HUES6 (cell line): ENCODE measurements at regions not wholly inside any gene's neighbourhood (a gene's known extent, or its start where the extent isn't known, plus 50 kb on each side); places are given as distances from the start of the nearest gene placed in this dataset.

Experiments
- H3K27ac ChIP-seq: 2 replicates; pipeline ENCODE4 v1.7.0; 2013; ENCODE audit warnings: low read depth, mild to moderate bottlenecking, low read length, inconsistent platforms
- H3K27me3 ChIP-seq: 2 replicates; pipeline ENCODE4 v1.6.1; 2013; ENCODE audit warnings: low read length; ENCODE audit not compliant: control insufficient read depth, insufficient read depth
- H3K36me3 ChIP-seq: 2 replicates; pipeline ENCODE4 v1.6.1; 2013; ENCODE audit warnings: low read length; ENCODE audit not compliant: control insufficient read depth, insufficient read depth
- H3K4me1 ChIP-seq: 2 replicates; pipeline ENCODE4 v1.6.1; 2013; ENCODE audit warnings: low read length; ENCODE audit not compliant: control insufficient read depth, insufficient read depth
- H3K4me3 ChIP-seq: 2 replicates; pipeline ENCODE4 v1.5.1; 2013; ENCODE audit warnings: low read depth, low read length
- H3K9ac ChIP-seq: one replicate; pipeline ENCODE4 v1.6.1; 2013; ENCODE audit warnings: mild to moderate bottlenecking, low read length
- H3K9me3 ChIP-seq: 2 replicates; pipeline ENCODE4 v1.6.1; 2013; ENCODE audit warnings: low read depth, low read length; ENCODE audit not compliant: control insufficient read depth, insufficient read depth

DNA sequence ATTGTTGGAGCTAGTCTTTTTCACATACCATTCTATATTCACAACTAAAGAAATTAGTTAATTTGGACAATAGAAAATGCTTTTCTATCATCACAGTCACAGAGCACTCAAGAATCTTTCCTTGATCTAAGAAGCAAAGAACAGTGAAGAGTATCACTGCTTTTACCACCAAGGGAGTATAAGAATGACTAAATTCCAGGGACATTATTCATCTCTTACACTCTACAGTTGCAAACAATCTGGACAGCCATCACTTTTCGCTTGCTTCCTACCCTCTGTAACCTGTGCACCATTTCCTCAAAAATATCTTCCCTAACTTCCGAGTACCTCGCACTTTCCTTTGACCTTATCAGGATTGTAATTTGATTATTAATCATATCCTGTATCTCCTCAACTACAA lies 359.5 kb upstream of the TMCO5A start:
- no peaks in the 10 kb centered on the region for H3K4me1 ChIP-seq
- H3K9ac ChIP-seq: no peak overlapping the region
- H3K27me3 ChIP-seq: no peaks in the 10 kb centered on the region
- no peak overlapping the region for H3K4me3 ChIP-seq
- H3K9me3 ChIP-seq: no peaks in the 10 kb centered on the region
- H3K27ac ChIP-seq: no peak overlapping the region
- no peaks in the 10 kb centered on the region for H3K36me3 ChIP-seq

DNA sequence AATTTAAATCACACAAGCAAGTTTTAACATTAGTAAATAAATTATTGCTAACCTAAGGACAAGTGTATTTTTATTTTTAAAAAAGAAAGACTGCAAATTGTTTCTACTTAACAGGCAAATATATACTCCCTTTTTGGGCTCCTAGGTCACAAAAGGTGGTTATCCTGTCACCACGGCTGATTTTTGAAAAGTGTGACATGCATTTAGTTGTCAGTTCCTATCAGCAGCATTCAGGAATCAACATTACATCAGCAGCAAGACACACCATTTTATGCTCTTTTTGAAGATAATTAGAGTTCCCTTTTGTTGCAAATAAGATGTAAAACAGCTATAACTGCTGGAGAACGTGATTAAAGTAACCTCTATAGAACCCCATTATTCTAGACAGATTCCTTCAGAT lies 357.5 kb upstream of the TMCO5A start:
- no peak overlapping the region for H3K4me3 ChIP-seq
- H3K27ac ChIP-seq: no peak overlapping the region
- H3K9me3 ChIP-seq: peaks cover 3% of the 10 kb centered on the region; the same call in 1 of the 2 replicates
- no peaks in the 10 kb centered on the region for H3K36me3 ChIP-seq
- H3K27me3 ChIP-seq: no peaks in the 10 kb centered on the region
- no peak overlapping the region for H3K9ac ChIP-seq
- no peaks in the 10 kb centered on the region for H3K4me1 ChIP-seq

DNA sequence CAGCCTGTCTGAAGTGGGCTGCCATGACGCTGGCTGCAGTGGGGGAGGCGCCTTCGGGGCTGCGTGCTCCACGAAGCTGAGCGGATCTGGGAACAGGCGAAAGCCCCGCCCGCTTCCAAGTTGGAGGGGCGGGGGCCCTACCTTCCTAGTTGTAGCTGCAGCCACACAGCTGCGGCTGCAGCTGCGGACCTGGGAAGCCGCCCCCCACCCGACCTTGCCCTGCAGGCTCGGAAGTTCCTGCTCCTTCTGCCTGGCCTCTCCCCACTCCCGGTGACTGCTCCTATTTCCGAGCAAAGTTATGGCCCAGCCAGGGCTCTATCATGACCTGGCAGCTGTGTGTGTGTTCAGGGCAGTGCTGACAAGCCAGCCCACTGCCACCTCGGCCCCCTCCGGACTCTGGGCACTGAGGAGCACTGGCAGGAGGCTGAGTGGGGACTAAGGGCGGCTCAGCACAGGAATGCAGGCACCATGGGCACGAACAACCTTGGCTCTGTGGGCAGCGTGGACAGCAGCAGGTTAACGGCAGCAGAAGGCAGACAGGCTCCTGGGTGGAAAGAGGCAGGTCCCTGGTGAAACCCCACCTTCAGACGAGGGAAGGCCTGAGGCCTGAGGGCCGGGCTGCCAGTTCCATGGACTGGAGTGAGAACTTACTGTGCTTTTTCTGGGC lies 352.4 kb upstream of the TMCO5A start:
- Histone ChIP-seq H3K9ac (no peak overlapping the region), H3K4me3 (no peak overlapping the region), H3K27ac (no peak overlapping the region), H3K9me3 (peaks cover 13% of the 10 kb centered on the region), H3K4me1 (no peaks in the 10 kb centered on the region), H3K36me3 (no peaks in the 10 kb centered on the region), H3K27me3 (no peaks in the 10 kb centered on the region)

DNA sequence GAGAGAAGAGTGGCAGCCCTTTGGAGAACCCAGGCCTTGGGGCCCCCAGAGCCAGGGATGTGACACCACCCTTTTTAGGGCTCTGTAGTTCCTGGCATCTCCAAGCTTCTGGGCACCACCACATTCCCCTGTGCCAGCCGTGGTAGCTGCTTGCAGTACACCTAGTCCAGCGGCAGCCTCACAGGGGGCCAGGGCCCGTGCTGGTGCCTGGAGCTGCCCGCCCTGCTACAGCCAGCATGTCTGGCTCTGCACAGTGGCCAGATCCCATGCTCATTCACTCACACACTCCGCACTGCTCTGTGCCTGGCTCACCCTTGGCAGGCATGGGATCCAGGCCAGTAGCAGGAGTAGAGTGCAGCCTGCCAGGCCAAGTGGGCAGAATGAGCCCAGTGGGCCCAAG lies 351.6 kb upstream of the TMCO5A start:
- H3K4me1 ChIP-seq: no peaks in the 10 kb centered on the region
- H3K4me3 ChIP-seq: no peak overlapping the region

DNA sequence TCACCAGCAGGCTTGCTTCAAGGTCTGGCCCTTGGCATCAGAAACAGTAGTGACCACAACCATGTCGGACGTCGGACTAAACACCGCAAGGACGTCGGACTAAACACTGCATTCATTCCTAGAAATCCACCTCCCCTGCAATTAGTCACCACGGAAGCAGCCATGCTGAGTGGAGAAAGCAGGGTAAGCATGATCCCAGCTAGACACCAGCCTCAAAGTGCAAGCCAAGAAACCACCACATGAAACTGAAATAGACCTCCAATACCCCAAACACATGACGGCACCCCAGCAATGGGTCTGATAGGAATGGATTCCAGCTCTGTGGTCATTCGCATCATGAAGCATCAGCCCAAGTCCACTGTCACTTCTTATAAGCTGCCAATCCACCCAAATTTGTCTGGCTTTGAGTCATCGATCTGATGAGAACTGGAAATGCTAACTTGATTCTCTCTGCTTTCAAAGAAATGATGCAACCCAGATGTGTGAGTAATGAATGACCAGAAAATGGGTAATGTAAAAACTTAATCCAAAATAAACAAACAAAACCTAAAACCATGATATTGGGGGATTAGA lies 348.3 kb upstream of the TMCO5A start:
- H3K36me3 ChIP-seq: no peaks in the 10 kb centered on the region

More for the DNA sequence above, 351.6 kb upstream of the TMCO5A start:
- Histone ChIP-seq H3K9me3 (peaks cover 13% of the 10 kb centered on the region), H3K27ac (no peak overlapping the region), H3K27me3 (no peaks in the 10 kb centered on the region), H3K36me3 (no peaks in the 10 kb centered on the region), H3K9ac (no peak overlapping the region)

DNA sequence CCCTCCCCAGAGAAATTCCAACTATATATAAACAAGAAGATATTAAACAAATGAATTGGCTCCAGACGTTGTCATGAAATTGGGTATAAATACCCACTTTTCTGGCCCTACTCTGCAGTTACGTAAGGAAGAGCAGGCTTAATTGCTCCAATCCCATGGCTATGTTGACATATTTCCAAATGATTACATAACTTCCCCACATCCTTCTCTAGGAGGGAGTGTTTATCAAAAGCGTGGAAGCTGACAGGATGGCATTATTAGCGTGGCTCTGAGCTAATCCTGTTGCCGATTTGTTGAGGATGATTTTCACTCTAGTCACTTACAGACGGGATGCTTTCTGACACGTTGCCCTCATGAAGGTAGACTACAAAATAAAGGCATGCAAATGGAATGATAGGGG lies 347.5 kb upstream of the TMCO5A start:
- Histone ChIP-seq H3K9ac (no peak overlapping the region), H3K27ac (no peak overlapping the region), H3K27me3 (no peaks in the 10 kb centered on the region), H3K36me3 (no peaks in the 10 kb centered on the region), H3K4me3 (no peak overlapping the region), H3K9me3 (peaks cover 10% of the 10 kb centered on the region), H3K4me1 (no peaks in the 10 kb centered on the region)

More for the DNA sequence above, 348.3 kb upstream of the TMCO5A start:
- Histone ChIP-seq H3K27ac (no peak overlapping the region), H3K4me1 (no peaks in the 10 kb centered on the region), H3K27me3 (no peaks in the 10 kb centered on the region), H3K4me3 (no peak overlapping the region), H3K9ac (no peak overlapping the region), H3K9me3 (peaks cover 13% of the 10 kb centered on the region)

DNA sequence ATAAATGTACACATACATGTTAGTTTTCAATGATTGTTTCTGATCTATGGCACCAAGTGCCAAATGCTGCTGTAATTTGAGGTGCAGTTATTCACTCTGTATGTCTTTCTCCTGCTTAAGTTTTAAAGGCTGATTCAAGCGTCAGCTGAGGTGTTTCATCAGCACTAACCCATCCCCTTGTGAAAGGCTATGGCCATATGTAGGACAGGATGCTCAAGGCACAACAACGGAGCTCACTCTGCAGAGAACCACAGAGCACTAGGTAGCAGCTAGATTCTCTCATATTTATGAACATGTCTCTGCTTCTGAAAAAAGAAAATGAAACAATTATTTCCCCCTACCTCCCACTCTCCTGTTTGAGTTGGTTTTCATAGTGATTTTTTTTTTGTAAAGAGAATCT lies 340.0 kb upstream of the TMCO5A start:
- H3K9ac ChIP-seq: no peak overlapping the region
- H3K9me3 ChIP-seq: no peaks in the 10 kb centered on the region
- H3K27me3 ChIP-seq: no peaks in the 10 kb centered on the region
- no peak overlapping the region for H3K27ac ChIP-seq
- no peak overlapping the region for H3K4me3 ChIP-seq
- no peaks in the 10 kb centered on the region for H3K4me1 ChIP-seq
- no peaks in the 10 kb centered on the region for H3K36me3 ChIP-seq

DNA sequence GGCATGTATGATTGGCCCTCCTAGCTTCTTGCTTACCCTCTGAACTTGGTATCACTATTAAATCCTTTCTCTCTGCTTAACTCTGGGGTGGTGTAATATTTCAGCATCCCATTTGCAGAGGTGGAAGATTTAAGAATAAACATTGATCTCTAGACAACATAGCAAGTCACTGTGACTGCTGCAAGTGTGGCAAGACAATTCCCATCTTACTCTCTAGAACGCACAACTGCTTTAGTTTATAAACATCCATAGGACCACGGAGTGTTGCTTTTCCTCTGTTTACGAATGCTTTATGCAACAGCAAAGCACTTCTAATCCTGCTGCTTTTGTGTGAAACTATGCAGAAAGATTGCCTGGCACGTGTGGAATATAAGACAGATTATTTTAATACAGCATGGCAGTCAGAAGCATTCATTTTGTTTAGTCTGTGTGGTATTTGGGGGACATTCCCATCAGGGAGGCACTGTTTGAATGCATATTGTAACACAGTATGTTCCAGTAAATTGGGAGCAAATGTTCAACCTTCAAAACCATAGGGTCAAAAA lies 338.9 kb upstream of the TMCO5A start:
- no peaks in the 10 kb centered on the region for H3K9me3 ChIP-seq
- no peaks in the 10 kb centered on the region for H3K27me3 ChIP-seq
- no peak overlapping the region for H3K9ac ChIP-seq
- no peaks in the 10 kb centered on the region for H3K36me3 ChIP-seq
- H3K27ac ChIP-seq: no peak overlapping the region
- no peak overlapping the region for H3K4me3 ChIP-seq
- H3K4me1 ChIP-seq: no peaks in the 10 kb centered on the region

DNA sequence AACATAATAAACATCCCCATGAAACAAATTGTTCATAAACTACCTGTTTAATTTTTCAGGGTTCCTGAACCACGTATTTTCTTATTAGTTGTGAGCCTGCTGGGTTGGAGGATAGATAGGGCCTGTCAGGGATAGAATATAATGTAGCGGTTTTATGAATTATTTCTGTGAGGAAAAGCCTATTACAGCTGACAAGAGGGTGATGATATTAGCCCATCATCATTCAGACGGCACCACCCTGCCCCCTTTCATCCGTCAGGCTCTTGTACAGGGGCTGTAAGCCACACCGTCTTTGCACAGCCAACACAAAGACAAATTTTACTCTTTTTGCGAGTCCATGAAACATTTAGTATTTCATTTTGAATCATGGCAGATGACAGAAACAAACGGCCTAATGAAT lies 335.3 kb upstream of the TMCO5A start:
- Histone ChIP-seq H3K36me3 (no peaks in the 10 kb centered on the region), H3K4me3 (no peak overlapping the region), H3K9ac (no peak overlapping the region), H3K27me3 (no peaks in the 10 kb centered on the region), H3K27ac (no peak overlapping the region), H3K9me3 (no peaks in the 10 kb centered on the region), H3K4me1 (no peaks in the 10 kb centered on the region)

DNA sequence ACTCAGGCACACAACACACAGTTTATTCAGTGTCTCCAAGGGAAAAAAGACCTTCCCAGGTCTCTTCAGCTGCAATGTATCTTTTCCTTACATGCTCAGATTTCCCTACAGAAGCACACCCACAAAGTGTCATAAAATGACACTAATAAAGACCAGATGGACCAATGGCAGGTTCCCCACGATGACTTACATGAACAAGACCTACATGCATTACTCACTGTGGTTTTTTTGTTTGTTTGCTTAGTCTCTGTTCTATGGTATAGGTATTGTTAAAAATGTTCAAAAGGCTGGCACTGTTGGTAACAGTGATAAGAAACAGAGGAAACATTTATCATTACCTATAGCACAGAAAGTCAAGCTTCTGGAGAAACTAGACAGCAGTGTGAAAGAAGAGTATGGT lies 318.2 kb upstream of the TMCO5A start:
- Histone ChIP-seq H3K4me3 (no peak overlapping the region), H3K9me3 (no peaks in the 10 kb centered on the region), H3K4me1 (no peaks in the 10 kb centered on the region), H3K27me3 (peaks cover 6% of the 10 kb centered on the region), H3K36me3 (no peaks in the 10 kb centered on the region), H3K9ac (no peak overlapping the region), H3K27ac (no peak overlapping the region)

DNA sequence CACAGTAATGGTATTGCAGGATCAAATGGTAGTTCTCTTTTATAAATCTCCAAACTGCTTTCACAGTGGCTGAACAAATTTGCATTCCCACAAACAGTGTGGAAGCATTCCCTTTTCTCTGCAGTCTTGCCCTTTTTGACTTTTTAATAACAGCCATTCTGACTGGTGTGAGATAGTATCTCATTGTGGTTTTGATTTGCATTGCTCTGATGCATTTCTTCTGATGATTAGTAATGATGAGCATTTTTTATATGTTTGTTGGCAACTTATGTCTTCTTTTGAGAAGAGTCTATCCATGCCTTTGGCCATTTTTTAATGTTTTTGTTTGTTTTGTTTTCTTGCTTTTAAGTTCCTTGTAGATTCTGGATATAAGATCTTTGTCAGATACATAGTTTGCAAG lies 316.1 kb upstream of the TMCO5A start:
- Histone ChIP-seq H3K36me3 (no peaks in the 10 kb centered on the region), H3K27me3 (no peaks in the 10 kb centered on the region), H3K4me3 (no peak overlapping the region), H3K4me1 (no peaks in the 10 kb centered on the region), H3K9me3 (no peaks in the 10 kb centered on the region), H3K9ac (no peak overlapping the region), H3K27ac (no peak overlapping the region)
